Peyer's patch (tissue), 4 donors: ENCODE measurements at regions not wholly inside any gene's neighbourhood (a gene's known extent, or its start where the extent isn't known, plus 50 kb on each side); places are given as distances from the start of the nearest gene placed in this dataset.

ENCODE experiments used
- POLR2A ChIP-seq, 2 donors: fragments of 450-650 bp; IDR thresholded peaks; one replicate each; pipeline ENCODE4 v1.5.1; 2017; ENCODE audit warnings: antibody characterized with exemption in 2 of 2, mild to moderate bottlenecking in 2 of 2, moderate library complexity in 2 of 2
- TF ChIP-seq, protein P1 (sequence below), 6 experiments: fragments of 450-650 bp in 4 of 6; fragments of 200-600 bp in 2 of 6; sonication (generic) in 1 of 6; IDR thresholded peaks; one replicate each; pipeline ENCODE4 v1.5.1; 2017 to 2019; ENCODE audit warnings: antibody characterized with exemption in 6 of 6, mild to moderate bottlenecking in 3 of 6, moderate library complexity in 1 of 6

DNA sequence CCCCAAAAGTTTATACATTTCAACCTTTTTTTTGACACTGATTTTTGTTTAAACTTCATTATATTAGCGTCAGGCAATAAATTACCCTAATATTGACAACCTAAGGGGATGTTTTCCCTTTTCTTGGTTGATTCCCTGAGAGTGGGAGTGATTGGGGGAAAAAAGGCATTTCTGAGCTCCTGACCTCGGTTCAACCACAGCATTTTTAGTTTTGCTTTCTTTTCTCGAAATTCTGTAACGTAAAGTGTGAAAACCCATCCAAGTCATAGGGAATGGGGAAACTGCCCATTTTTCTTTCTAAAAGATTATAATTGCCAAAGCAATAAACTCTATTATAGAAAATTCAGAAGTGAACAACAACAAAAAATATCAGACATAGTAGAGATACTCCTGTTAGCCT, 67.9 kb upstream of the SPACA1 start:
- TF ChIP-seq, protein P1, sequence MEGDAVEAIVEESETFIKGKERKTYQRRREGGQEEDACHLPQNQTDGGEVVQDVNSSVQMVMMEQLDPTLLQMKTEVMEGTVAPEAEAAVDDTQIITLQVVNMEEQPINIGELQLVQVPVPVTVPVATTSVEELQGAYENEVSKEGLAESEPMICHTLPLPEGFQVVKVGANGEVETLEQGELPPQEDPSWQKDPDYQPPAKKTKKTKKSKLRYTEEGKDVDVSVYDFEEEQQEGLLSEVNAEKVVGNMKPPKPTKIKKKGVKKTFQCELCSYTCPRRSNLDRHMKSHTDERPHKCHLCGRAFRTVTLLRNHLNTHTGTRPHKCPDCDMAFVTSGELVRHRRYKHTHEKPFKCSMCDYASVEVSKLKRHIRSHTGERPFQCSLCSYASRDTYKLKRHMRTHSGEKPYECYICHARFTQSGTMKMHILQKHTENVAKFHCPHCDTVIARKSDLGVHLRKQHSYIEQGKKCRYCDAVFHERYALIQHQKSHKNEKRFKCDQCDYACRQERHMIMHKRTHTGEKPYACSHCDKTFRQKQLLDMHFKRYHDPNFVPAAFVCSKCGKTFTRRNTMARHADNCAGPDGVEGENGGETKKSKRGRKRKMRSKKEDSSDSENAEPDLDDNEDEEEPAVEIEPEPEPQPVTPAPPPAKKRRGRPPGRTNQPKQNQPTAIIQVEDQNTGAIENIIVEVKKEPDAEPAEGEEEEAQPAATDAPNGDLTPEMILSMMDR (IDR thresholded peaks at IDR 0.05): no peak
- no peak for TF ChIP-seq POLR2A (IDR thresholded peaks at IDR 0.05)
